ENCODE measurements at regions not wholly inside any gene's neighbourhood (a gene's known extent, or its start where the extent isn't known, plus 50 kb on each side); places are given as distances from the start of the nearest gene placed in this dataset.

DNA sequence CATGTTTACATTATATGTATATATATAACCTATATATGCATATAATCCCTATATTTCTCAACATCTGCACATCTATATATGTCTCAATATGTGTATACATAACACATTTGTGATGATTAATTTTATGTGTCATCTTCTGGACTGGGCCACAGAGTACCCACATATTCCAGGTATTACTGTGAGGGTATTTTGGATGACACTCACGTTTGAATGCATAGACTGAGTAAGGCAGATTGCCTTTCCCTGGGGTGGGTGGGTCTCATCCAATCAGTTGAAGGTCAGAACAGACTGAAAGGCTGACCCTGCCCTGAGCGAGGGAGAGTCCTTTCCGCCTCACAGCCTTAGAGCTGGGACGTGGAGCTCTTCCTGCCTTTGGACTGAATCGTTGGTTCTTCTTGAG, 295.2 kb upstream of the PFKP start:
- TF ChIP-seq, protein P1, sequence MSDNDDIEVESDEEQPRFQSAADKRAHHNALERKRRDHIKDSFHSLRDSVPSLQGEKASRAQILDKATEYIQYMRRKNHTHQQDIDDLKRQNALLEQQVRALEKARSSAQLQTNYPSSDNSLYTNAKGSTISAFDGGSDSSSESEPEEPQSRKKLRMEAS (IDR thresholded peaks at IDR 0.05), result no peak
- TF ChIP-seq, protein P2, sequence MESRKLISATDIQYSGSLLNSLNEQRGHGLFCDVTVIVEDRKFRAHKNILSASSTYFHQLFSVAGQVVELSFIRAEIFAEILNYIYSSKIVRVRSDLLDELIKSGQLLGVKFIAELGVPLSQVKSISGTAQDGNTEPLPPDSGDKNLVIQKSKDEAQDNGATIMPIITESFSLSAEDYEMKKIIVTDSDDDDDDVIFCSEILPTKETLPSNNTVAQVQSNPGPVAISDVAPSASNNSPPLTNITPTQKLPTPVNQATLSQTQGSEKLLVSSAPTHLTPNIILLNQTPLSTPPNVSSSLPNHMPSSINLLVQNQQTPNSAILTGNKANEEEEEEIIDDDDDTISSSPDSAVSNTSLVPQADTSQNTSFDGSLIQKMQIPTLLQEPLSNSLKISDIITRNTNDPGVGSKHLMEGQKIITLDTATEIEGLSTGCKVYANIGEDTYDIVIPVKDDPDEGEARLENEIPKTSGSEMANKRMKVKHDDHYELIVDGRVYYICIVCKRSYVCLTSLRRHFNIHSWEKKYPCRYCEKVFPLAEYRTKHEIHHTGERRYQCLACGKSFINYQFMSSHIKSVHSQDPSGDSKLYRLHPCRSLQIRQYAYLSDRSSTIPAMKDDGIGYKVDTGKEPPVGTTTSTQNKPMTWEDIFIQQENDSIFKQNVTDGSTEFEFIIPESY (IDR thresholded peaks at IDR 0.05), result no peak
- TF ChIP-seq TAF1 (conservative IDR thresholded peaks at IDR 0.05), result no peak
- TF ChIP-seq JUND (IDR thresholded peaks at IDR 0.05), result no peak
- TF ChIP-seq, protein P3, sequence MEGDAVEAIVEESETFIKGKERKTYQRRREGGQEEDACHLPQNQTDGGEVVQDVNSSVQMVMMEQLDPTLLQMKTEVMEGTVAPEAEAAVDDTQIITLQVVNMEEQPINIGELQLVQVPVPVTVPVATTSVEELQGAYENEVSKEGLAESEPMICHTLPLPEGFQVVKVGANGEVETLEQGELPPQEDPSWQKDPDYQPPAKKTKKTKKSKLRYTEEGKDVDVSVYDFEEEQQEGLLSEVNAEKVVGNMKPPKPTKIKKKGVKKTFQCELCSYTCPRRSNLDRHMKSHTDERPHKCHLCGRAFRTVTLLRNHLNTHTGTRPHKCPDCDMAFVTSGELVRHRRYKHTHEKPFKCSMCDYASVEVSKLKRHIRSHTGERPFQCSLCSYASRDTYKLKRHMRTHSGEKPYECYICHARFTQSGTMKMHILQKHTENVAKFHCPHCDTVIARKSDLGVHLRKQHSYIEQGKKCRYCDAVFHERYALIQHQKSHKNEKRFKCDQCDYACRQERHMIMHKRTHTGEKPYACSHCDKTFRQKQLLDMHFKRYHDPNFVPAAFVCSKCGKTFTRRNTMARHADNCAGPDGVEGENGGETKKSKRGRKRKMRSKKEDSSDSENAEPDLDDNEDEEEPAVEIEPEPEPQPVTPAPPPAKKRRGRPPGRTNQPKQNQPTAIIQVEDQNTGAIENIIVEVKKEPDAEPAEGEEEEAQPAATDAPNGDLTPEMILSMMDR (IDR thresholded peaks at IDR 0.05; ENCODE audit: low read depth, low read length, missing input control), result no peak
- TF ChIP-seq SP1 (IDR thresholded peaks at IDR 0.05), result no peak
- TF ChIP-seq RAD21 (IDR thresholded peaks at IDR 0.05), result no peak
- TF ChIP-seq, protein P4, sequence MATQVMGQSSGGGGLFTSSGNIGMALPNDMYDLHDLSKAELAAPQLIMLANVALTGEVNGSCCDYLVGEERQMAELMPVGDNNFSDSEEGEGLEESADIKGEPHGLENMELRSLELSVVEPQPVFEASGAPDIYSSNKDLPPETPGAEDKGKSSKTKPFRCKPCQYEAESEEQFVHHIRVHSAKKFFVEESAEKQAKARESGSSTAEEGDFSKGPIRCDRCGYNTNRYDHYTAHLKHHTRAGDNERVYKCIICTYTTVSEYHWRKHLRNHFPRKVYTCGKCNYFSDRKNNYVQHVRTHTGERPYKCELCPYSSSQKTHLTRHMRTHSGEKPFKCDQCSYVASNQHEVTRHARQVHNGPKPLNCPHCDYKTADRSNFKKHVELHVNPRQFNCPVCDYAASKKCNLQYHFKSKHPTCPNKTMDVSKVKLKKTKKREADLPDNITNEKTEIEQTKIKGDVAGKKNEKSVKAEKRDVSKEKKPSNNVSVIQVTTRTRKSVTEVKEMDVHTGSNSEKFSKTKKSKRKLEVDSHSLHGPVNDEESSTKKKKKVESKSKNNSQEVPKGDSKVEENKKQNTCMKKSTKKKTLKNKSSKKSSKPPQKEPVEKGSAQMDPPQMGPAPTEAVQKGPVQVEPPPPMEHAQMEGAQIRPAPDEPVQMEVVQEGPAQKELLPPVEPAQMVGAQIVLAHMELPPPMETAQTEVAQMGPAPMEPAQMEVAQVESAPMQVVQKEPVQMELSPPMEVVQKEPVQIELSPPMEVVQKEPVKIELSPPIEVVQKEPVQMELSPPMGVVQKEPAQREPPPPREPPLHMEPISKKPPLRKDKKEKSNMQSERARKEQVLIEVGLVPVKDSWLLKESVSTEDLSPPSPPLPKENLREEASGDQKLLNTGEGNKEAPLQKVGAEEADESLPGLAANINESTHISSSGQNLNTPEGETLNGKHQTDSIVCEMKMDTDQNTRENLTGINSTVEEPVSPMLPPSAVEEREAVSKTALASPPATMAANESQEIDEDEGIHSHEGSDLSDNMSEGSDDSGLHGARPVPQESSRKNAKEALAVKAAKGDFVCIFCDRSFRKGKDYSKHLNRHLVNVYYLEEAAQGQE (IDR thresholded peaks at IDR 0.05), result no peak
